ENCODE measurements at regions not wholly inside any gene's neighbourhood (a gene's known extent, or its start where the extent isn't known, plus 50 kb on each side); places are given as distances from the start of the nearest gene placed in this dataset.
"Not testable (repeated sequence)": the region's sequence is repeated elsewhere in the genome, so short reads cannot be mapped to it uniquely, and the experiment has no call there.

GRCh38 chr3:180743813-180744590 lies 64.7 kb upstream of the CCDC39 start:
- no peak for DNase-seq (ENCODE audit: low read depth)

- DNase-seq (ENCODE audit: low read depth), result no peak
These were observed 68.6 kb upstream of the CCDC39 start for GRCh38 chr3:180747805-180748361.

- DNase-seq (ENCODE audit: low read depth), result no peak
These were observed 70.0 kb upstream of the CCDC39 start for GRCh38 chr3:180749322-180749721.

GRCh38 chr3:180749796-180750195 lies 70.5 kb upstream of the CCDC39 start:
- no peak for DNase-seq (ENCODE audit: low read depth)

GRCh38 chr3:180755556-180755955 lies 76.3 kb upstream of the CCDC39 start:
- no peak for DNase-seq (ENCODE audit: low read depth)

GRCh38 chr3:180762866-180763265 lies 83.6 kb upstream of the CCDC39 start:
- DNase-seq (ENCODE audit: low read depth), result no peak

GRCh38 chr3:180764481-180764880 lies 85.2 kb upstream of the CCDC39 start:
- DNase-seq (ENCODE audit: low read depth), result no peak

GRCh38 chr3:180770639-180771038 lies 91.3 kb upstream of the CCDC39 start:
- DNase-seq (ENCODE audit: low read depth), result no peak

- DNase-seq (ENCODE audit: low read depth), result no peak
These were observed 97.1 kb upstream of the CCDC39 start for GRCh38 chr3:180776433-180776832.

- no peak for DNase-seq (ENCODE audit: low read depth)
These were observed 103.1 kb upstream of the CCDC39 start for GRCh38 chr3:180782195-180782984.

- DNase-seq (ENCODE audit: low read depth), result not testable (repeated sequence)
These were observed 106.9 kb upstream of the CCDC39 start for GRCh38 chr3:180786227-180786626.

GRCh38 chr3:180789774-180790173 lies 110.5 kb upstream of the CCDC39 start:
- DNase-seq (ENCODE audit: low read depth), result no peak

GRCh38 chr3:180798197-180798596 lies 114.3 kb upstream of the FXR1 start:
- DNase-seq (ENCODE audit: low read depth), result no peak

GRCh38 chr3:180802837-180803236 lies 109.6 kb upstream of the FXR1 start:
- peak; percentile 13 for DNase-seq (ENCODE audit: low read depth)

- peak; percentile 29 for DNase-seq (ENCODE audit: low read depth)
These were observed 107.6 kb upstream of the FXR1 start for GRCh38 chr3:180804916-180805315.

GRCh38 chr3:180808823-180809575 lies 103.5 kb upstream of the FXR1 start:
- DNase-seq (ENCODE audit: low read depth), result no peak

- no peak for DNase-seq (ENCODE audit: low read depth)
These were observed 92.1 kb upstream of the FXR1 start for GRCh38 chr3:180820400-180820799.

GRCh38 chr3:180825964-180826363 lies 86.5 kb upstream of the FXR1 start:
- DNase-seq (ENCODE audit: low read depth), result no peak

GRCh38 chr3:180827171-180827570 lies 85.3 kb upstream of the FXR1 start:
- no peak for DNase-seq (ENCODE audit: low read depth)

GRCh38 chr3:180828001-180828720 lies 84.3 kb upstream of the FXR1 start:
- DNase-seq (ENCODE audit: low read depth), result no peak

GRCh38 chr3:180828723-180829408 lies 83.6 kb upstream of the FXR1 start:
- no peak for DNase-seq (ENCODE audit: low read depth)
